ENCODE measurements at regions not wholly inside any gene's neighbourhood (a gene's known extent, or its start where the extent isn't known, plus 50 kb on each side); places are given as distances from the start of the nearest gene placed in this dataset.

- no peak for DNase-seq
Observed at GRCh38 chr2:14511541-14511940, 121.0 kb upstream of the LRATD1 start.

- DNase-seq: no peak
Observed at GRCh38 chr2:14513903-14514302, 118.6 kb upstream of the LRATD1 start.

GRCh38 chr2:14516844-14517243, 115.7 kb upstream of the LRATD1 start:
- DNase-seq: no peak

- no peak for DNase-seq
Observed at GRCh38 chr2:14517731-14518130, 114.8 kb upstream of the LRATD1 start.

GRCh38 chr2:14520385-14520945, 112.1 kb upstream of the LRATD1 start:
- DNase-seq: no peak

- no peak for DNase-seq
Observed at GRCh38 chr2:14524041-14524802, 108.3 kb upstream of the LRATD1 start.

- no peak for DNase-seq
Observed at GRCh38 chr2:14524803-14525080, 107.8 kb upstream of the LRATD1 start.

GRCh38 chr2:14530506-14530905, 102.0 kb upstream of the LRATD1 start:
- no peak for DNase-seq

- no peak for DNase-seq
Observed at GRCh38 chr2:14533131-14533757, 99.3 kb upstream of the LRATD1 start.

- DNase-seq: no peak
Observed at GRCh38 chr2:14535156-14535555, 97.4 kb upstream of the LRATD1 start.

GRCh38 chr2:14536976-14537375, 95.5 kb upstream of the LRATD1 start:
- no peak for DNase-seq

GRCh38 chr2:14540015-14540414, 92.5 kb upstream of the LRATD1 start:
- no peak for DNase-seq

GRCh38 chr2:14543284-14543683, 89.2 kb upstream of the LRATD1 start:
- DNase-seq: no peak

- no peak for DNase-seq
Observed at GRCh38 chr2:14544247-14544646, 88.3 kb upstream of the LRATD1 start.

- no peak for DNase-seq
Observed at GRCh38 chr2:14547830-14548229, 84.7 kb upstream of the LRATD1 start.

GRCh38 chr2:14550658-14551057, 81.9 kb upstream of the LRATD1 start:
- DNase-seq: no peak

- no peak for DNase-seq
Observed at GRCh38 chr2:14551069-14551468, 81.4 kb upstream of the LRATD1 start.

GRCh38 chr2:14552286-14552685, 80.2 kb upstream of the LRATD1 start:
- DNase-seq: no peak

GRCh38 chr2:14552818-14553217, 79.7 kb upstream of the LRATD1 start:
- no peak for DNase-seq

GRCh38 chr2:14554849-14555545, 77.5 kb upstream of the LRATD1 start:
- DNase-seq: no peak

- no peak for DNase-seq
Observed at GRCh38 chr2:14557111-14557510, 75.4 kb upstream of the LRATD1 start.

- DNase-seq: no peak
Observed at GRCh38 chr2:14557916-14558315, 74.6 kb upstream of the LRATD1 start.

- no peak for DNase-seq
Observed at GRCh38 chr2:14558335-14558919, 74.1 kb upstream of the LRATD1 start.

- no peak for DNase-seq
Observed at GRCh38 chr2:14560716-14561115, 71.8 kb upstream of the LRATD1 start.
